Right lobe of liver (tissue), 6 donors: ENCODE measurements at regions not wholly inside any gene's neighbourhood (a gene's known extent, or its start where the extent isn't known, plus 50 kb on each side); places are given as distances from the start of the nearest gene placed in this dataset.

Experiments
- ATAC-seq, 4 donors: fragments of 200-7000 bp; cut with Tn5 transposase; one replicate each; pipeline ENCODE4 v1.9.1; 2020; ENCODE audit warnings: mild to moderate bottlenecking in 4 of 4, moderate library complexity in 4 of 4
- DNase-seq, 3 donors: peaks; one replicate each; pipeline ENCODE4 v3.0.0-alpha.2; 2020
- H3K27ac ChIP-seq, 3 donors: fragments of 200-600 bp; one replicate each; pipeline ENCODE4 v1.8.0; 2022
- H3K27me3 ChIP-seq, 2 donors: fragments of 200-600 bp; one replicate each; pipeline ENCODE4 v1.8.0; 2022
- H3K36me3 ChIP-seq, 4 donors: fragments of 200-600 bp; sonication (generic) in 1 of 4; one replicate each; pipeline versions ENCODE4 v1.5.1 to v1.8.0; 2017 to 2022; ENCODE audit warnings: control low read depth in 1 of 4
- H3K4me1 ChIP-seq, 4 donors: fragments of 200-600 bp; sonication (generic) in 1 of 4; one replicate each; pipeline versions ENCODE4 v1.5.1 to v1.8.0; 2017 to 2022; ENCODE audit warnings: control low read depth in 1 of 4
- H3K4me3 ChIP-seq, 3 donors: fragments of 200-600 bp; one replicate each; pipeline ENCODE4 v1.8.0; 2022
- H3K9me3 ChIP-seq, 4 donors: fragments of 200-600 bp; sonication (generic) in 1 of 4; one replicate each; pipeline versions ENCODE4 v1.5.1 to v1.8.0; 2017 to 2022; ENCODE audit warnings: control low read depth in 1 of 4
- CTCF ChIP-seq, 4 donors: fragments of 200-600 bp in 3 of 4; fragments of 450-650 bp in 1 of 4; IDR thresholded peaks; one replicate each; pipeline versions ENCODE4 v1.5.1 to v1.8.0; 2016 to 2022; ENCODE audit warnings: antibody characterized with exemption in 4 of 4, mild to moderate bottlenecking in 2 of 4
- POLR2A ChIP-seq: fragments of 450-650 bp; IDR thresholded peaks from one replicate; pipeline ENCODE4 v1.6.1; 2017; ENCODE audit warnings: antibody characterized with exemption, mild to moderate bottlenecking
- WGBS: methylation state at CpG from one replicate; pipeline ENCODE4 v1.1.6; 2018; ENCODE audit warnings: low coverage, low lambda C conversion rate; ENCODE audit not compliant: insufficient coverage; ENCODE audit errors: missing lambda C conversion rate; 5-methylcytosine and 5-hydroxymethylcytosine counted together
- intact Hi-C, 2 donors: fragments of 100-400 bp; cut with DNase I; formaldehyde crosslinking; loops; one replicate each; pipeline versions ENCODE4 v1.11.2 to v1.14.1; 2022
- donor health status: DM: no; HTN: yes; CAD: no.
- donor health status: DM: no; HTN: no; CAD: no.
- donor health status: DM: no; HTN: no; CAD: no.
- donor health status: DM: no; HTN: yes; CAD: no.
- donor health status: DM: no; HTN: yes; CAD: no.

- no peak overlapping the region for H3K27ac ChIP-seq
- H3K36me3 ChIP-seq = no peaks in the 10 kb centered on the region
- DNase-seq (no peak), ATAC-seq (no peak)
- H3K9me3 ChIP-seq = no peaks in the 10 kb centered on the region
- intact Hi-C loops = no loop called here
- 44% methylated on average over 1 of the region's 1 CpG for WGBS
- H3K4me1 ChIP-seq = peaks cover 0 to 3% (median 0%) of the 10 kb centered on the region in 4 donors
- no peaks in the 10 kb centered on the region for H3K27me3 ChIP-seq
- TF ChIP-seq POLR2A = no peak
- TF ChIP-seq CTCF (IDR thresholded peaks at IDR 0.05) = no peak
- H3K4me3 ChIP-seq = no peak overlapping the region
Observed at GRCh38 chr5:97918057-97918456, 735.0 kb upstream of the RIOK2 start.

- ATAC-seq = no peak
- TF ChIP-seq POLR2A (no peak), CTCF (IDR thresholded peaks at IDR 0.05) (no peak)
- no peak overlapping the region for H3K4me3 ChIP-seq
- H3K27ac ChIP-seq = no peak overlapping the region
- no peaks in the 10 kb centered on the region for H3K36me3 ChIP-seq
- H3K4me1 ChIP-seq = peaks cover 0 to 3% (median 0%) of the 10 kb centered on the region in 4 donors
- no peaks in the 10 kb centered on the region for H3K27me3 ChIP-seq
- WGBS = 51% methylated on average over 2 of the region's 2 CpGs
- intact Hi-C loops = no loop called here
- no peaks in the 10 kb centered on the region for H3K9me3 ChIP-seq
- no peak for DNase-seq
Observed at GRCh38 chr5:97918620-97919019, 735.6 kb upstream of the RIOK2 start.

GRCh38 chr5:97919719-97920118 is 736.7 kb upstream of the RIOK2 start:
- ATAC-seq = no peak
- 56% methylated on average over 4 of the region's 4 CpGs for WGBS

GRCh38 chr5:97922776-97923175 is 739.7 kb upstream of the RIOK2 start:
- peaks cover 0 to under 1% (median 0%) of the 10 kb centered on the region in 4 donors for H3K4me1 ChIP-seq
- TF ChIP-seq POLR2A (no peak), CTCF (IDR thresholded peaks at IDR 0.05) (no peak)
- no peak overlapping the region for H3K4me3 ChIP-seq
- H3K9me3 ChIP-seq = no peaks in the 10 kb centered on the region
- intact Hi-C loops = no loop called here
- no peaks in the 10 kb centered on the region for H3K27me3 ChIP-seq
- H3K27ac ChIP-seq = no peak overlapping the region
- 52% methylated on average over 2 of the region's 5 CpGs for WGBS
- ATAC-seq (no peak), DNase-seq (no peak)
- H3K36me3 ChIP-seq = no peaks in the 10 kb centered on the region

More at GRCh38 chr5:97919719-97920118, 736.7 kb upstream of the RIOK2 start:
- Histone ChIP-seq H3K9me3 (no peaks in the 10 kb centered on the region), H3K36me3 (no peaks in the 10 kb centered on the region), H3K4me1 (peaks cover 0 to 3% (median 0%) of the 10 kb centered on the region in 4 donors), H3K4me3 (no peak overlapping the region), H3K27ac (no peak overlapping the region), H3K27me3 (no peaks in the 10 kb centered on the region)
- intact Hi-C loops = no loop called here
- DNase-seq = no peak
- TF ChIP-seq CTCF (IDR thresholded peaks at IDR 0.05) (no peak), POLR2A (no peak)

GRCh38 chr5:97923496-97923895 is 740.4 kb upstream of the RIOK2 start:
- DNase-seq (no peak), ATAC-seq (no peak)
- Histone ChIP-seq H3K9me3 (no peaks in the 10 kb centered on the region), H3K27me3 (no peaks in the 10 kb centered on the region), H3K4me3 (no peak overlapping the region), H3K4me1 (no peaks in the 10 kb centered on the region), H3K36me3 (no peaks in the 10 kb centered on the region), H3K27ac (no peak overlapping the region)
- no peak for TF ChIP-seq POLR2A
- intact Hi-C loops = no loop called here
